SJCRH30 (cell line): ENCODE measurements at regions not wholly inside any gene's neighbourhood (a gene's known extent, or its start where the extent isn't known, plus 50 kb on each side); places are given as distances from the start of the nearest gene placed in this dataset.
A peak's percentile ranks its signal among the peaks of the same experiment; 100 is the strongest.

ENCODE experiments used
- DNase-seq, 2 experiments: peaks; one replicate each; pipeline ENCODE4 v3.0.0-alpha.2; 2015 to 2020
- H3K27ac ChIP-seq: fragments of 250-450 bp; sonication (Bioruptor Pico); 2 replicates; pipeline ENCODE4 v1.5.1; 2020; ENCODE audit warnings: mild to moderate bottlenecking, moderate library complexity
- H3K27me3 ChIP-seq: fragments of 250-450 bp; sonication (Bioruptor Pico); 2 replicates; pipeline ENCODE4 v1.5.1; 2020; ENCODE audit warnings: mild to moderate bottlenecking, moderate library complexity
- H3K36me3 ChIP-seq: fragments of 250-450 bp; sonication (Bioruptor Pico); 2 replicates; pipeline ENCODE4 v1.5.1; 2020; ENCODE audit warnings: mild to moderate bottlenecking, moderate library complexity
- H3K4me1 ChIP-seq: fragments of 250-450 bp; sonication (Bioruptor Pico); 2 replicates; pipeline ENCODE4 v1.5.1; 2020; ENCODE audit warnings: mild to moderate bottlenecking, moderate library complexity
- H3K4me3 ChIP-seq: fragments of 250-450 bp; sonication (Bioruptor Pico); 2 replicates; pipeline ENCODE4 v1.5.1; 2020; ENCODE audit warnings: mild to moderate bottlenecking, moderate library complexity
- H3K9me3 ChIP-seq: fragments of 250-450 bp; sonication (Bioruptor Pico); replicated peaks from 2 replicates; pipeline ENCODE4 v1.5.1; 2020; ENCODE audit warnings: mild to moderate bottlenecking, moderate library complexity

DNA sequence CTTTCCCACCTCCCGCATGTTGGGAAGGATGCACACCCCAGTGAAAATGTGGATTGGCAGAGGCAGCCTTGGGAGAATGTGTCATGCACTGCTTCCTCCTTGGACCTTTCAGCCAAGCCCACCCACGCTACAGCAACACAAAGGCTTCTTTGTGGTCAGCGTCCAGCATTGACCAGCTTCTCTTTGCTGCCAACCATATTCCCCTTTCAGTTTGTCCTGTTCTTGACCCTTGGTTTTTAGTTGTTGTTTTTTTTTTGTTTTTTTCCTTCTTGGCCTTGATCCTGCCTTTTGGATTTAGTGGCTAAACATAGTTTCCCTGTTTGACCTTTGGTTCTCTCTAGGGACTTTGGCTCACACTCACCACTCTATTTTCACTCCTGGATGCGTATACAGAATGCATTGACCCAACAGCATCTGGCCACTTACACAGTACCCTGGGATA is 573.6 kb downstream of the INSC start:
- no peaks in the 10 kb centered on the region for H3K9me3 ChIP-seq
- peak; percentile 44 to 66 for DNase-seq
- H3K36me3 ChIP-seq, result no peaks in the 10 kb centered on the region
- H3K27ac ChIP-seq, result no peak overlapping the region
- H3K4me3 ChIP-seq, result no peak overlapping the region
- H3K27me3 ChIP-seq, result no peaks in the 10 kb centered on the region
- peaks cover 13% of the 10 kb centered on the region for H3K4me1 ChIP-seq

DNA sequence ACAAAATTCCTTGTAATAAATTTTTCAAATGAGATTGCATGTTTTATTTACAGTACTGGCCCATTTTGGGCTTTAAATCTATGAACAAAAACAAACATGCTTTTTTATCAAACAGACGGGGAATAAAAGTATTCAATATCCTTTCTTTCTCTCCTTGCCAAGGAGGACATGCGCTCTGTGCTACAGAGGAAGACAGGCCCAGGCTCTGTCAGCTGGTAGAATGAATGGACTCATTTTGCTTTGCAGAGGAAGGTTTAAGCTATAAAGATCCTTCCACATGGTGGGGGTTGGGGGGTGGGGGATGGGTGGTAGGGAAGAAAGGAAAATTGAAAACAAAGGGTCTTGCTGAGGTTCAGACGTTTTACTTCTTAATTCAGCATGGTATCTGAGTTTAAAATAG is 575.6 kb downstream of the INSC start:
- no peaks in the 10 kb centered on the region for H3K36me3 ChIP-seq
- no peaks in the 10 kb centered on the region for H3K27me3 ChIP-seq
- no peak for DNase-seq
- H3K4me3 ChIP-seq, result no peak overlapping the region
- peaks cover 13% of the 10 kb centered on the region for H3K4me1 ChIP-seq
- H3K9me3 ChIP-seq, result no peaks in the 10 kb centered on the region
- no peak overlapping the region for H3K27ac ChIP-seq

- Histone ChIP-seq H3K27me3 (no peaks in the 10 kb centered on the region), H3K4me1 (peaks cover 13% of the 10 kb centered on the region), H3K36me3 (no peaks in the 10 kb centered on the region), H3K9me3 (no peaks in the 10 kb centered on the region), H3K4me3 (no peak overlapping the region), H3K27ac (no peak overlapping the region)
- peak in 1 of 2 experiments; percentile 5 for DNase-seq
Observed at GRCh38 chr11:15692739-15693138, 578.0 kb downstream of the INSC start.

DNA sequence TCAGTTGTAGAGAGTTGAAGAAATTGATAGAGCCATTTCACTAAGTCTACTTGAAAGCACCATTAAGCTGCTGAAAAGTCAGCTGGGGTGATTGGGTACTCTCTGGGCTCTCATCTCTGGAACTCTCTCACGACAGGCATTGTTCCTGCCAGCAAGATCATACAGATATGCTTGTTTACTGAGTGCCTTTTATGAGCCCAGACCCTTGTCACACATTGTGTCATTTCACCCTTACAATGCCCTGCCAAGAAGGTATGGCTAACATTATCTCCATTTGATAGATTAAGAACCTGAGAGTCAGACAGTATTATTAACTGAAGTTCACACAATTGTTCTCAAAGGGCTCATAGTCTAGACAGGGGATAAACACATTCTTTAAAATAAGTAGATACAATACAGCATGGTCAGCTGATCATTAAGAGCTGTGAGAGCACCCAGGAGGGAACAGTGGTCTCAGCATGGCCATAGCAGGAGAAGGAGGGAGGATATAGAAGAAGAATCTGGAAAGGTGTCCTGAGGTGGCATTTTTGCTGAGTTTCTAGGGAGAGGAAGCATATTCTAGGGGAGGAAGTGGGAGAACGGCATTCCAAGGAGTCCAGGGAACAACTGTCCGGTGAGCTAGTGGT is 580.5 kb downstream of the INSC start:
- H3K27ac ChIP-seq, result no peak overlapping the region
- H3K4me3 ChIP-seq, result no peak overlapping the region
- 0 out of 2 replicates have a peak, but pooled peaks cover 3% of the 10 kb centered on the region for H3K4me1 ChIP-seq
- H3K36me3 ChIP-seq, result no peaks in the 10 kb centered on the region
- H3K27me3 ChIP-seq, result no peaks in the 10 kb centered on the region
- H3K9me3 ChIP-seq, result no peaks in the 10 kb centered on the region
- DNase-seq, result no peak

DNA sequence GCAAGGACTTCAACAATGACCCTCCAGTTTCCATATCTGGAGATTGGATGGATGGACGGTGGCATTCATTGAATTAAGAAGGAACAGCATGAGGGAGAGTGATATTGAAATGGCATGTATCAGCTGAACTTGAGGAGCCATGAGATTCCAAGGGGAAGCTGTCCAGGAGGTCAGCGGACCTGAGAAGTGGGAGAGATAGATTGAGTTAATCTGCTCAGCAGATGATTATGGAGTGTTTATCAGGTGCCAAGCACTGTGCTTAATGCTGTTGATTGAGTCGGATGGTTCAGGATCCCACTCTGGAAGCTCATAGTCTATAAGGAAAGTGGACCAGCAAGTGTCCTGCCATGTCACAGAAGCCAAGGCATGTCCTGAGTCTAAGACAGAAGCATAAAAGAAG is 581.3 kb downstream of the INSC start:
- H3K4me3 ChIP-seq, result no peak overlapping the region
- DNase-seq, result no peak
- no peaks in the 10 kb centered on the region for H3K9me3 ChIP-seq
- no peak overlapping the region for H3K27ac ChIP-seq
- H3K27me3 ChIP-seq, result no peaks in the 10 kb centered on the region
- H3K36me3 ChIP-seq, result no peaks in the 10 kb centered on the region
- H3K4me1 ChIP-seq, result 0 out of 2 replicates have a peak, but pooled peaks cover 3% of the 10 kb centered on the region

GRCh38 chr11:15697437-15698236 is 582.9 kb downstream of the INSC start:
- H3K4me3 ChIP-seq, result no peak overlapping the region
- H3K9me3 ChIP-seq, result no peaks in the 10 kb centered on the region
- no peak for DNase-seq
- H3K27me3 ChIP-seq, result no peaks in the 10 kb centered on the region
- H3K36me3 ChIP-seq, result no peaks in the 10 kb centered on the region
- no peak overlapping the region for H3K27ac ChIP-seq
- 0 out of 2 replicates have a peak, but pooled peaks cover 3% of the 10 kb centered on the region for H3K4me1 ChIP-seq

GRCh38 chr11:15698855-15699254 is 584.1 kb downstream of the INSC start:
- H3K9me3 ChIP-seq, result no peaks in the 10 kb centered on the region

DNA sequence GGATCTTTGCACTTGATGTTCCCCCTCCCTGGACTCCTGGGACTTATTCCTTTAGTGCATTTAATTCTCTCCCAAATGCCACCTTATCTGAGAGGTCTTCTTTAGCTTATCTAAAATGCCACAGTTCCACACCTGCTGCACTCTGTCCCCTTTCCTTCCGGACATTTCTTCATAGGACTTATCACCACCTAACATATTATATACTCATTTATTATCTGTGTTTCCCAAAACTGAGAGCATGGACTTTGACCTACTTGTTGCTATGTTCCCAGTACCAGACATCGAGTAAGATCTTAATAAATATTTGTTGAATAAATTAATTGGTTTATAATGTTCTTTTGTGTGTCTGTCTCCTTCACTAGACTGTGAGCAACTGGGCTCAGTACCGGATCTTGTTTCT is 585.3 kb downstream of the INSC start:
- Histone ChIP-seq H3K27me3 (no peaks in the 10 kb centered on the region), H3K9me3 (no peaks in the 10 kb centered on the region), H3K4me3 (no peak overlapping the region), H3K36me3 (no peaks in the 10 kb centered on the region), H3K4me1 (no peaks in the 10 kb centered on the region), H3K27ac (no peak overlapping the region)
- no peak for DNase-seq

More at GRCh38 chr11:15698855-15699254, 584.1 kb downstream of the INSC start:
- DNase-seq, result no peak
- no peaks in the 10 kb centered on the region for H3K27me3 ChIP-seq
- H3K27ac ChIP-seq, result no peak overlapping the region
- H3K4me3 ChIP-seq, result no peak overlapping the region
- H3K4me1 ChIP-seq, result no peaks in the 10 kb centered on the region
- H3K36me3 ChIP-seq, result no peaks in the 10 kb centered on the region

DNA sequence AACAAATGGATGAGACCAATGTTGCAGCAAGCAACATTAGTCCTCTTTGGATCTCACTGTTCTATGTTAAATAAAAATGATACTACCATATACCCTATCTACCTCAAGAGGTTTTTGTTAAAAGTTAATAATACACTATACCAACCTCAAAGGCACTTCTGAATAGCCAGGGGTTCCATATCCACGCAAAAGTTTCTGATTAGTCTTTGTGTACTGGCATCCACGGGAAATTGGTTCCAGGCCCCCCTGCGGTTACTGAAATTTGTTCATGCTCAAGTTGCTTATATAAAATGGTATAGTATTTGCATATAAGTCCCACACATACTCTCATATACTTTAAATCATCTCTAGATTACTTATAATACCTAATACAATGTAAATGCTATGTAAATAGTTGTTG is 585.7 kb downstream of the INSC start:
- DNase-seq, result no peak
- peaks cover 2% of the 10 kb centered on the region; the same call in 1 of the 2 replicates for H3K4me1 ChIP-seq
- no peak overlapping the region for H3K4me3 ChIP-seq
- no peaks in the 10 kb centered on the region for H3K27me3 ChIP-seq
- H3K9me3 ChIP-seq, result no peaks in the 10 kb centered on the region
- no peak overlapping the region for H3K27ac ChIP-seq
- H3K36me3 ChIP-seq, result no peaks in the 10 kb centered on the region

DNA sequence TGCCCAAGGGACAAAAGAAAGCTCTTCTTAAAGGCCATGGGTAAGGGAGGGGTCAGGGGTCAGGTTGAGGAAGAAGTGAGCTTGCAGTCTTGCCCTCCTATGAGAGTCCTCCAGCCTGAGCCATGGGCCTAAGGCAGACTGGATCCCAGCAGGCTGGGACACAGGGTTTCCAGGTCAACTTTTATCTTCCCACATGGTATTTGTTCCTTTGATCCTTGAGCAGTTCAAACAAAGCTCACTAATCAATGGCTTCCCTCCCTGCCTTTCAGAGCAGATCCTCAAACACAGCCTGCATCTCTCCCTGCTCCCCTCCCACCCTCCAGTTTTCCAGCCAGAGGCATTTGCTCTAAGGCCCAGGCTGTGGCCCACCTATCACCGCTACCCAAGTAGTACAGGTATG is 589.3 kb downstream of the INSC start:
- no peaks in the 10 kb centered on the region for H3K27me3 ChIP-seq
- H3K4me3 ChIP-seq, result no peak overlapping the region
- H3K27ac ChIP-seq, result no peak overlapping the region
- no peaks in the 10 kb centered on the region for H3K36me3 ChIP-seq
- no peaks in the 10 kb centered on the region for H3K9me3 ChIP-seq
- peaks cover 11% of the 10 kb centered on the region; the same call in 1 of the 2 replicates for H3K4me1 ChIP-seq
- DNase-seq, result no peak

- DNase-seq, result no peak
- Histone ChIP-seq H3K36me3 (no peaks in the 10 kb centered on the region), H3K27ac (no peak overlapping the region), H3K9me3 (no peaks in the 10 kb centered on the region), H3K4me1 (peaks cover 11% of the 10 kb centered on the region; the same call in 1 of the 2 replicates), H3K4me3 (no peak overlapping the region), H3K27me3 (no peaks in the 10 kb centered on the region)
Observed at GRCh38 chr11:15704556-15704955, 589.8 kb downstream of the INSC start.

GRCh38 chr11:15705891-15706290 is 591.2 kb downstream of the INSC start:
- DNase-seq, result peak; percentile 29 to 56
- Histone ChIP-seq H3K27me3 (no peaks in the 10 kb centered on the region), H3K27ac (no peak overlapping the region), H3K4me3 (no peak overlapping the region), H3K4me1 (peaks cover 11% of the 10 kb centered on the region; the same call in 1 of the 2 replicates), H3K9me3 (no peaks in the 10 kb centered on the region), H3K36me3 (no peaks in the 10 kb centered on the region)

GRCh38 chr11:15707194-15707593 is 592.5 kb downstream of the INSC start:
- Histone ChIP-seq H3K4me3 (no peak overlapping the region), H3K36me3 (no peaks in the 10 kb centered on the region), H3K9me3 (no peaks in the 10 kb centered on the region), H3K4me1 (peaks cover 11% of the 10 kb centered on the region; the same call in 1 of the 2 replicates), H3K27me3 (no peaks in the 10 kb centered on the region), H3K27ac (no peak overlapping the region)
- DNase-seq, result no peak

- Histone ChIP-seq H3K4me3 (no peak overlapping the region), H3K4me1 (peaks cover 11% of the 10 kb centered on the region; the same call in 1 of the 2 replicates), H3K36me3 (no peaks in the 10 kb centered on the region), H3K27me3 (no peaks in the 10 kb centered on the region), H3K27ac (no peak overlapping the region), H3K9me3 (no peaks in the 10 kb centered on the region)
- DNase-seq, result peak; percentile 47 to 52
Observed at GRCh38 chr11:15707971-15708370, 593.2 kb downstream of the INSC start.

- H3K27me3 ChIP-seq, result no peaks in the 10 kb centered on the region
- peak in 1 of 2 experiments; percentile 9 for DNase-seq
Observed at GRCh38 chr11:15710580-15711275, 596.0 kb downstream of the INSC start.

More at GRCh38 chr11:15710580-15711275, 596.0 kb downstream of the INSC start:
- no peaks in the 10 kb centered on the region for H3K36me3 ChIP-seq
- H3K9me3 ChIP-seq, result no peaks in the 10 kb centered on the region
- H3K4me1 ChIP-seq, result peaks cover 6% of the 10 kb centered on the region; the same call in 1 of the 2 replicates
- H3K27ac ChIP-seq, result no peak overlapping the region
- H3K4me3 ChIP-seq, result no peak overlapping the region
